ENCODE measurements at regions not wholly inside any gene's neighbourhood (a gene's known extent, or its start where the extent isn't known, plus 50 kb on each side); places are given as distances from the start of the nearest gene placed in this dataset.

- Histone ChIP-seq H3K4me1 (no peaks in the 10 kb centered on the region), H3K27ac (no peak overlapping the region), H3K9me3 (peaks cover 0 to 12% of the 10 kb centered on the region in 2 donors), H3K36me3 (no peaks in the 10 kb centered on the region), H3K27me3 (no peaks in the 10 kb centered on the region), H3K4me3 (no peak overlapping the region)
- DNase-seq (ENCODE audit: low spot score): no peak
- no peak for TF ChIP-seq CTCF (IDR thresholded peaks at IDR 0.05)
Measured at GRCh38 chr2:162945785-162946184, 107.2 kb upstream of the KCNH7 start.

- Histone ChIP-seq H3K4me1 (no peaks in the 10 kb centered on the region), H3K36me3 (no peaks in the 10 kb centered on the region), H3K4me3 (no peak overlapping the region), H3K9me3 (peaks cover 0 to 4% of the 10 kb centered on the region in 2 donors), H3K27me3 (no peaks in the 10 kb centered on the region), H3K27ac (no peak overlapping the region)
- DNase-seq (ENCODE audit: low spot score): no peak
- no peak for TF ChIP-seq CTCF (IDR thresholded peaks at IDR 0.05)
Measured at GRCh38 chr2:162938387-162938786, 99.8 kb upstream of the KCNH7 start.

DNA sequence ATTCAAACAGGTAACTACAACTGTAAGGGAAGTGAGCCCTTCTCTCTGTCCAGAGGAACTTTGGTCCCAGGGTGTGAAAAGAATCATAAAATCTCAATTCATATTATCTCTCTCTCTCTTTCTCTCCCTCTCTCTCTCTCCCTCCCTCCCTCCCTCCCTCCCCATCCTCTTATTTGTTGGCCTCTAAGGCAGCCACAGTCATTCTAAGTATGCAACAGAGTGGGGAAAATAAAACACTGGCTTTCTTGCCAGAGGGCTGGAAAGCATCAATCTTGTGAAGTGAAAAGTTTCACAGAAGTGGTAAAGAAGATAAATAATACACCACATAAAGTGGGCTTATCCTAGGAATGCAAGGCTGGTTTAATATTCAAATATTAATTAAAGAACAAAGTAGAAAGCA, 95.6 kb upstream of the KCNH7 start:
- Histone ChIP-seq H3K9me3 (no peaks in the 10 kb centered on the region), H3K4me3 (no peak overlapping the region), H3K27me3 (no peaks in the 10 kb centered on the region), H3K27ac (no peak overlapping the region), H3K4me1 (no peaks in the 10 kb centered on the region), H3K36me3 (no peaks in the 10 kb centered on the region)
- no peak for DNase-seq (ENCODE audit: low spot score)
- TF ChIP-seq CTCF (IDR thresholded peaks at IDR 0.05): no peak

DNA sequence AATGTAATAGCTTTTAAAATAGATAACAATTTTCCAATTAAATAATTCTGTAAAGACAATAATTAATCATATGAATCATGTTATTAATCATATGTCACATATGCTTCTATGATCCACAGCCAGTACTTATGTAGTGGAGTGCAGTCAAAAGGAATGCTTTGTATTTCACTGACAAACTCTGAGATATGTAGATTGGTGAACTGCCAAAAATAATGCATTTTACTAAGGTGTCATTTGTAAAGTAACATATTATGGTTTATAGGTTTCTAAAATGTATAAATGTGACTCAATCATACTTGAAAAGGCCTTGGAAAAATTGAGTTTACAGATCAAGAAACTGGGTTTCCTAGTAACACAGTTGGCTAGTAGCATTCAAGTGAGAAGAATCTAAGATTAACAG, 93.8 kb upstream of the KCNH7 start:
- Histone ChIP-seq H3K27ac (no peak overlapping the region), H3K4me1 (no peaks in the 10 kb centered on the region)
- no peak for DNase-seq (ENCODE audit: low spot score)

GRCh38 chr2:162929571-162929970, 91.0 kb upstream of the KCNH7 start:
- TF ChIP-seq CTCF (IDR thresholded peaks at IDR 0.05): no peak
- Histone ChIP-seq H3K36me3 (no peaks in the 10 kb centered on the region), H3K27ac (no peak overlapping the region), H3K4me1 (no peaks in the 10 kb centered on the region), H3K4me3 (no peak overlapping the region), H3K9me3 (no peaks in the 10 kb centered on the region), H3K27me3 (no peaks in the 10 kb centered on the region)
- no peak for DNase-seq (ENCODE audit: low spot score)

More for the DNA sequence above, 93.8 kb upstream of the KCNH7 start:
- Histone ChIP-seq H3K4me3 (no peak overlapping the region), H3K27me3 (no peaks in the 10 kb centered on the region), H3K36me3 (no peaks in the 10 kb centered on the region), H3K9me3 (no peaks in the 10 kb centered on the region)
- no peak for TF ChIP-seq CTCF (IDR thresholded peaks at IDR 0.05)

DNA sequence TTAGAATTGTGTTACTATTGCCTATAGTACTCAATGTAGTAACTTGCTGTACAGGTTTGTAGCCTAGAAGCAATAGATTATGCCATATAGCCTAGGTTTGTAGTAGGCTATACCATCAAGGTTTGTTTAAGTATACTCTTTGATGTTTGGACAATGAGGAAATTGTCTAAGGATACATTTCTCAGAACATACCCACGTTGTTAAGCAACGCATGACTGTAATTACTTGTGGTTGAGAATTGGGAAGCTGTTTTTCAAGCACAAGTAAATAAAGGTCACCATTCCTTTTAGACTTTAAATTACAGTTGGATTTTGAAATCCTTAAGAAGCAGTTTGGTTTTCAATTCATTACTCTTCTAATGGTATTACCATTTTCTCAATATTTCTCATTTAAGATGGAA, 89.8 kb upstream of the KCNH7 start:
- H3K4me1 ChIP-seq: no peaks in the 10 kb centered on the region
- H3K4me3 ChIP-seq: no peak overlapping the region
- no peaks in the 10 kb centered on the region for H3K9me3 ChIP-seq
- no peak for DNase-seq (ENCODE audit: low spot score)
- H3K27me3 ChIP-seq: no peaks in the 10 kb centered on the region
- H3K36me3 ChIP-seq: no peaks in the 10 kb centered on the region
- H3K27ac ChIP-seq: no peak overlapping the region
- no peak for TF ChIP-seq CTCF (IDR thresholded peaks at IDR 0.05)

All from right atrium auricular region (tissue), 2 donors.